ENCODE measurements at regions not wholly inside any gene's neighbourhood (a gene's known extent, or its start where the extent isn't known, plus 50 kb on each side); places are given as distances from the start of the nearest gene placed in this dataset.

DNA sequence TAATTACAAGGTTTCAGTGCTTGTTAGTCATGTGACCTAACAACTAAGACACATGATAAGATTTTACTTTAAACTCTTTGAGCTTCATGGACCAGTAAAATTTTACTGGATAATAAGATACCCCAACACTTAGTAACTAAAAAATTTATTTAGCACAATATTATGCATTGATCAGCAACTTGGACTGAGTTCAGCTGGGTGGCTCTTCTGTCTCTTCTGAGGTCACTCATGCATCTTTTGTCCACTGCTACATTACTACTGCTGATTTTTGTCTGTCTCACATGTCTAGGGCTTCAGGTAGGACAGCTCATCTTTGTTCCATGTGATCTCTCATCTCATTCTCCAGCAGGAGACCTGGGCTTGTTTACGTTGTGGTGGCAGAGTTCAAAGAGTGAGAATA is 370.2 kb upstream of the TMTC1 start:
- no peak for DNase-seq
- Histone ChIP-seq H3K27me3 (no peaks in the 10 kb centered on the region), H3K9me3 (no peaks in the 10 kb centered on the region), H3K27ac (no peak overlapping the region), H3K4me1 (no peaks in the 10 kb centered on the region), H3K4me3 (no peak overlapping the region), H3K36me3 (no peaks in the 10 kb centered on the region)
- intact Hi-C loops (cut with DNase I; ENCODE audit: low total_unique reads) = no loop called here
- TF ChIP-seq, protein P1, sequence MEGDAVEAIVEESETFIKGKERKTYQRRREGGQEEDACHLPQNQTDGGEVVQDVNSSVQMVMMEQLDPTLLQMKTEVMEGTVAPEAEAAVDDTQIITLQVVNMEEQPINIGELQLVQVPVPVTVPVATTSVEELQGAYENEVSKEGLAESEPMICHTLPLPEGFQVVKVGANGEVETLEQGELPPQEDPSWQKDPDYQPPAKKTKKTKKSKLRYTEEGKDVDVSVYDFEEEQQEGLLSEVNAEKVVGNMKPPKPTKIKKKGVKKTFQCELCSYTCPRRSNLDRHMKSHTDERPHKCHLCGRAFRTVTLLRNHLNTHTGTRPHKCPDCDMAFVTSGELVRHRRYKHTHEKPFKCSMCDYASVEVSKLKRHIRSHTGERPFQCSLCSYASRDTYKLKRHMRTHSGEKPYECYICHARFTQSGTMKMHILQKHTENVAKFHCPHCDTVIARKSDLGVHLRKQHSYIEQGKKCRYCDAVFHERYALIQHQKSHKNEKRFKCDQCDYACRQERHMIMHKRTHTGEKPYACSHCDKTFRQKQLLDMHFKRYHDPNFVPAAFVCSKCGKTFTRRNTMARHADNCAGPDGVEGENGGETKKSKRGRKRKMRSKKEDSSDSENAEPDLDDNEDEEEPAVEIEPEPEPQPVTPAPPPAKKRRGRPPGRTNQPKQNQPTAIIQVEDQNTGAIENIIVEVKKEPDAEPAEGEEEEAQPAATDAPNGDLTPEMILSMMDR (IDR thresholded peaks at IDR 0.05) = no peak
- TF ChIP-seq POLR2A (IDR thresholded peaks at IDR 0.05) = no peak

DNA sequence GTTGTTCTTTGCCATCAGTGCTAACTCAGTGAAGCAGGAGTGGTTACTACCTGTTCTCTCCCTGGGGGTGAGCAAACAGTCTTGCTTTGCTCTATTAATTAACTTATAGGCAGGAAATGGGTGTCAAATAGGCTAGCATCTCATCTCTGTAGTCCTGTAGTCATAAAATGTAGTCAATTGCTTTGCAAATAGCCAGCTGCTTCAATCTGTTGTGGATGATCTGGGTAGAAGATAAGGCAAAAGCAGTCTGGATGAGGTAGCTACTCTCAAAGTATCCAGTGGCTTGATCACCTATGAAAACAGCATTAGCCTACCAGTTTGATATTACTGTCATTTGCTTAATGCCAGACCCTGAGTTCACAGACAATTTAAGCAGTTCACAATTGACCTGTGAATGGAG is 369.0 kb upstream of the TMTC1 start:
- Histone ChIP-seq H3K27me3 (no peaks in the 10 kb centered on the region), H3K9me3 (no peaks in the 10 kb centered on the region), H3K27ac (no peak overlapping the region), H3K4me1 (no peaks in the 10 kb centered on the region), H3K4me3 (no peak overlapping the region), H3K36me3 (no peaks in the 10 kb centered on the region)
- no peak for TF ChIP-seq POLR2A (IDR thresholded peaks at IDR 0.05)
- TF ChIP-seq, protein P1 (IDR thresholded peaks at IDR 0.05) = no peak
- intact Hi-C loops (cut with DNase I; ENCODE audit: low total_unique reads) = no loop called here
- no peak for DNase-seq

DNA sequence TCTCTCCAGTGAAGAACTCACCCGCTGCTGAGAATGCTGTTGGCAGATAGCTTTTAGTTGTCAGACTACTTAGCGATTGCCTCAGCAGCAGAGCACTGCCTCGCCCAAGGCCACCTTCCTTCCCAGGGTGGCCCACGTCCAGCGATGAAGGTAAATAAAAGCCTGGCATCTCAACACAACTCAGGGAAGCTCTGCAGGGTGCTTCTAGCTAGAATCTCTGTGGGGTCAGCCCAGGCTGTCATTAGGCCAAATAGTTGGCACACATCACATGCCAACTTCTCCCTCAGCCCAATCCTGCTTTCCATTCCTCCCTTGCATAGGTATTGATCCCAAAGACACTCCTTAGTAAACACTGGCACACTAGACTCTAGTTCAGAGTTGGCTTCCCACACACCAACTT is 368.1 kb upstream of the TMTC1 start:
- Histone ChIP-seq H3K4me1 (no peaks in the 10 kb centered on the region), H3K27ac (no peak overlapping the region), H3K27me3 (no peaks in the 10 kb centered on the region), H3K4me3 (no peak overlapping the region), H3K36me3 (no peaks in the 10 kb centered on the region), H3K9me3 (no peaks in the 10 kb centered on the region)
- DNase-seq = no peak
- intact Hi-C loops (cut with DNase I; ENCODE audit: low total_unique reads) = no loop called here
- TF ChIP-seq POLR2A (IDR thresholded peaks at IDR 0.05) = no peak
- TF ChIP-seq, protein P1 (IDR thresholded peaks at IDR 0.05) = no peak

DNA sequence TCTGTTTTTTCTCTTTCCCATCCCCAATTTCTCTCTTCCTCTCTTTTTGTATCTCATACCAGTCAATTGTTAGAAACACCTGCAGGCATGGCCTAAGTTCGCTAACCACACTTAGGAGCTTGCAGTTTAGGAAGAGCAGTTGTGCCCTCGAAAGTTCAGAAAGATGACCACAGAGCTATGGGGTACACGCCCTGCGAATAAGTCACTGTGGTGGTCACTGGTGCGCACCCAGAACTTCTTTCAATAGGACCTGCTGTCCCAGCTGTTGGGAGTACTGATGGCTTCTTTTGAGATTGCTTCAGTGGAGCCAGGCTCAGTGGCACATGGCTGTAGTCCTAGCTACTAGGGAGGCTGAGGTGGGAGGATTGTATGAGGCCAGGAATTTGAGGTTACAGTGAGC is 362.8 kb upstream of the TMTC1 start:
- Histone ChIP-seq H3K4me3 (no peak overlapping the region), H3K36me3 (no peaks in the 10 kb centered on the region), H3K4me1 (no peaks in the 10 kb centered on the region), H3K27ac (no peak overlapping the region), H3K9me3 (no peaks in the 10 kb centered on the region), H3K27me3 (no peaks in the 10 kb centered on the region)
- TF ChIP-seq, protein P1 (IDR thresholded peaks at IDR 0.05) = no peak
- no peak for TF ChIP-seq POLR2A (IDR thresholded peaks at IDR 0.05)
- no peak for DNase-seq
- intact Hi-C loops (cut with DNase I; ENCODE audit: low total_unique reads) = no loop called here

DNA sequence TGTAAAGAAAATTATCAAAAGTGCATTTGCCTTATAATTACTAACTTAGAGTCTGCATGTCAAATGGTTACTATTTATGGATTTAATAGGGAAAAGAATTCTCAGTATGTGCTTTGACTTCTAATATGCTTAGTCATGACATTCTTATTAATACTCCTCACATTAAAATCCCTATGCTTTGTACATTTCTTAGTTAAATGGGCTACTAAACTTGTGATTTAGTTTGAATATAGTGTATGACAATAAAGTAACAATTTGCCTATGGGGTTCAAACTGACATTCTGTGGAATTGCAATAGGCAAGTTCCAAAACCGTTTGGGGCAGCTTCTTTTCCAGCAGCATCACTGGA is 361.9 kb upstream of the TMTC1 start:
- Histone ChIP-seq H3K27me3 (no peaks in the 10 kb centered on the region), H3K4me3 (no peak overlapping the region), H3K4me1 (no peaks in the 10 kb centered on the region), H3K9me3 (no peaks in the 10 kb centered on the region), H3K27ac (no peak overlapping the region), H3K36me3 (no peaks in the 10 kb centered on the region)
- DNase-seq = no peak
- intact Hi-C loops (cut with DNase I; ENCODE audit: low total_unique reads) = no loop called here
- TF ChIP-seq, protein P1 (IDR thresholded peaks at IDR 0.05) = no peak
- no peak for TF ChIP-seq POLR2A (IDR thresholded peaks at IDR 0.05)
